ENCODE measurements at regions not wholly inside any gene's neighbourhood (a gene's known extent, or its start where the extent isn't known, plus 50 kb on each side); places are given as distances from the start of the nearest gene placed in this dataset.

- H3K27me3 ChIP-seq (replicated peaks in 1 of 4; ENCODE audit: control extremely low read depth in 1 of 4, control insufficient read depth in 3 of 4, insufficient read depth in 4 of 4, low read length in 3 of 4): no peaks in the 10 kb centered on the region
- no peak overlapping the region for H3K9ac ChIP-seq (ENCODE audit: low read length)
- H3K9me3 Mint-ChIP-seq (ENCODE audit: insufficient read depth): peaks cover 14% of the 10 kb centered on the region
- no peak overlapping the region for H3K27ac Mint-ChIP-seq
- H3K79me2 ChIP-seq (ENCODE audit: control insufficient read depth, insufficient read depth, low read length): no peaks in the 10 kb centered on the region
- peaks cover 0 to 7% (median 1%) of the 10 kb centered on the region in 3 donors for H3K9me3 ChIP-seq (ENCODE audit: control extremely low read depth in 1 of 3, control insufficient read depth in 2 of 3, insufficient read depth in 1 of 3, low read length in 2 of 3)
- no peak for TF ChIP-seq CTCF (IDR thresholded peaks at IDR 0.05)
- TF ChIP-seq EZH2 (IDR thresholded peaks at IDR 0.05; ENCODE audit: borderline replicate concordance, insufficient read depth, low read depth, low read length, poor library complexity, severe bottlenecking): no peak
- H3K4me3 ChIP-seq (ENCODE audit: control extremely low read depth in 1 of 5, extremely low read depth in 1 of 5, insufficient read depth in 1 of 5, low read depth in 2 of 5, low read length in 4 of 5): no peak overlapping the region
- no peak overlapping the region for H3K4me2 ChIP-seq (replicated peaks; ENCODE audit: low read depth, low read length, poor library complexity, severe bottlenecking)
- ATAC-seq (ENCODE audit: low read depth) (no peak), DNase-seq (no peak)
- no peak overlapping the region for H3K4me3 Mint-ChIP-seq
- H3K36me3 ChIP-seq (replicated peaks in 1 of 2; ENCODE audit: control extremely low read depth in 1 of 2, control insufficient read depth in 1 of 2, extremely low read depth in 1 of 2, insufficient read depth in 2 of 2, low read length in 1 of 2): no peaks in the 10 kb centered on the region
- no peaks in the 10 kb centered on the region for H4K20me1 ChIP-seq (ENCODE audit: control insufficient read depth, insufficient read depth, low read length, poor library complexity, severe bottlenecking)
- H2AFZ ChIP-seq (ENCODE audit: insufficient read depth, low read depth, low read length, poor library complexity, severe bottlenecking): no peak overlapping the region
- 64% methylated on average over 2 of the region's 3 CpGs for WGBS (ENCODE audit: insufficient coverage)
- POLR2A ChIA-PET: no interaction called here
- no peaks in the 10 kb centered on the region for H3K4me1 Mint-ChIP-seq
- no peak overlapping the region for H3K27ac ChIP-seq (ENCODE audit: low read length in 2 of 2)
- intact Hi-C loops (cut with micrococcal nuclease): no loop called here
- H3K4me1 ChIP-seq (ENCODE audit: control insufficient read depth in 2 of 2, insufficient read depth in 2 of 2, low read length in 2 of 2): no peaks in the 10 kb centered on the region
- H3K27me3 Mint-ChIP-seq: no peaks in the 10 kb centered on the region
- CTCF ChIA-PET: no interaction called here
These were observed 915.9 kb downstream of the KCNA4 start for GRCh38 chr11:29100967-29101366.

- POLR2A ChIA-PET: no interaction called here
These were observed 921.0 kb downstream of the KCNA4 start for GRCh38 chr11:29095821-29096220.

More at GRCh38 chr11:29095821-29096220, 921.0 kb downstream of the KCNA4 start:
- peaks cover 8% of the 10 kb centered on the region for H3K9me3 Mint-ChIP-seq (ENCODE audit: insufficient read depth)
- no peaks in the 10 kb centered on the region for H3K27me3 Mint-ChIP-seq
- H3K4me2 ChIP-seq (replicated peaks; ENCODE audit: low read depth, low read length, poor library complexity, severe bottlenecking): no peak overlapping the region
- no peaks in the 10 kb centered on the region for H3K79me2 ChIP-seq (ENCODE audit: control insufficient read depth, insufficient read depth, low read length)
- no peaks in the 10 kb centered on the region for H3K4me1 ChIP-seq (ENCODE audit: control insufficient read depth in 2 of 2, insufficient read depth in 2 of 2, low read length in 2 of 2)
- no peaks in the 10 kb centered on the region for H4K20me1 ChIP-seq (ENCODE audit: control insufficient read depth, insufficient read depth, low read length, poor library complexity, severe bottlenecking)
- CTCF ChIA-PET: no interaction called here
- H3K9me3 ChIP-seq (ENCODE audit: control extremely low read depth in 1 of 3, control insufficient read depth in 2 of 3, insufficient read depth in 1 of 3, low read length in 2 of 3): no peaks in the 10 kb centered on the region
- no peak overlapping the region for H2AFZ ChIP-seq (ENCODE audit: insufficient read depth, low read depth, low read length, poor library complexity, severe bottlenecking)
- no peak overlapping the region for H3K4me3 ChIP-seq (ENCODE audit: control extremely low read depth in 1 of 5, extremely low read depth in 1 of 5, insufficient read depth in 1 of 5, low read depth in 2 of 5, low read length in 4 of 5)
- H3K36me3 ChIP-seq (replicated peaks in 1 of 2; ENCODE audit: control extremely low read depth in 1 of 2, control insufficient read depth in 1 of 2, extremely low read depth in 1 of 2, insufficient read depth in 2 of 2, low read length in 1 of 2): no peaks in the 10 kb centered on the region
- no peaks in the 10 kb centered on the region for H3K4me1 Mint-ChIP-seq
- DNase-seq: no peak
- H3K4me3 Mint-ChIP-seq: no peak overlapping the region
- no peak overlapping the region for H3K27ac Mint-ChIP-seq
- no peak overlapping the region for H3K9ac ChIP-seq (ENCODE audit: low read length)
- WGBS (ENCODE audit: insufficient coverage): no CpG with 5 or more reads among the region's 1 CpG
- no peak for ATAC-seq (ENCODE audit: low read depth)
- intact Hi-C loops (cut with micrococcal nuclease): no loop called here
- no peak overlapping the region for H3K27ac ChIP-seq (ENCODE audit: low read length in 2 of 2)
- H3K27me3 ChIP-seq (replicated peaks in 1 of 4; ENCODE audit: control extremely low read depth in 1 of 4, control insufficient read depth in 3 of 4, insufficient read depth in 4 of 4, low read length in 3 of 4): no peaks in the 10 kb centered on the region
- TF ChIP-seq CTCF (IDR thresholded peaks at IDR 0.05) (no peak), EZH2 (IDR thresholded peaks at IDR 0.05; ENCODE audit: borderline replicate concordance, insufficient read depth, low read depth, low read length, poor library complexity, severe bottlenecking) (no peak)

Measured in B cell (primary cell).